GM23338 (cell line): ENCODE measurements at regions not wholly inside any gene's neighbourhood (a gene's known extent, or its start where the extent isn't known, plus 50 kb on each side); places are given as distances from the start of the nearest gene placed in this dataset.

Experiments used
- EZH2 ChIP-seq: fragments of 200-600 bp; sonication (generic); IDR thresholded peaks from one replicate; pipeline ENCODE4 v1.8.0; 2017; ENCODE audit warnings: antibody characterized with exemption, mild to moderate bottlenecking, low read depth; ENCODE audit not compliant: unreplicated experiment
- JUNB ChIP-seq: IDR thresholded peaks from one replicate; pipeline ENCODE4 v1.6.1; 2016; ENCODE audit warnings: antibody characterized with exemption; ENCODE audit not compliant: unreplicated experiment
- POLR2AphosphoS5 ChIP-seq: IDR thresholded peaks from 2 replicates; pipeline ENCODE4 v1.6.1; 2016; ENCODE audit warnings: antibody characterized with exemption, low read depth
- TF ChIP-seq, protein P1 (sequence below), 2 experiments: fragments of 200-600 bp in 1 of 2; sonication (generic) in 1 of 2; conservative IDR thresholded peaks; 2 replicates each; pipeline versions ENCODE4 v1.5.1 to v1.6.1; 2016 to 2017; ENCODE audit warnings: antibody characterized with exemption in 2 of 2, low read depth in 2 of 2, mild to moderate bottlenecking in 2 of 2, moderate library complexity in 1 of 2

DNA sequence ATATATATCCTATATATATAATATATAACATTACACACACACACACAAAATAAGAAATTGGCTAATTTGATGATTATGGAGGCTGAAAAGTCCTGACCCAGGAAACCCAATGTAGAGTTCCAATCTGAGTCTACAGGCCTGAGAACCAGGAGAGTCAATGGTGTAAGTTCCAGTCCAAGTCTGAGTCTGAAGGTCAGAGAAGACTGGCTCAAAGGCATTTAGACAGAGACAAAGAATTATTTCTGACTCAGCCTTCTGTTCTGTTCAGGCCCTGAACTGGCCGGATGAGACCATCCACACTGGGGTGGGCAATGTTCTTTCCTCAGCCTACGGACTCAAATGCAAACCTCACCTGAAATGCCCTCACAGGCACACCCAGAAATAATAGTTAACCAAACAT is 60.6 kb upstream of the STX18 start:
- TF ChIP-seq, protein P1, sequence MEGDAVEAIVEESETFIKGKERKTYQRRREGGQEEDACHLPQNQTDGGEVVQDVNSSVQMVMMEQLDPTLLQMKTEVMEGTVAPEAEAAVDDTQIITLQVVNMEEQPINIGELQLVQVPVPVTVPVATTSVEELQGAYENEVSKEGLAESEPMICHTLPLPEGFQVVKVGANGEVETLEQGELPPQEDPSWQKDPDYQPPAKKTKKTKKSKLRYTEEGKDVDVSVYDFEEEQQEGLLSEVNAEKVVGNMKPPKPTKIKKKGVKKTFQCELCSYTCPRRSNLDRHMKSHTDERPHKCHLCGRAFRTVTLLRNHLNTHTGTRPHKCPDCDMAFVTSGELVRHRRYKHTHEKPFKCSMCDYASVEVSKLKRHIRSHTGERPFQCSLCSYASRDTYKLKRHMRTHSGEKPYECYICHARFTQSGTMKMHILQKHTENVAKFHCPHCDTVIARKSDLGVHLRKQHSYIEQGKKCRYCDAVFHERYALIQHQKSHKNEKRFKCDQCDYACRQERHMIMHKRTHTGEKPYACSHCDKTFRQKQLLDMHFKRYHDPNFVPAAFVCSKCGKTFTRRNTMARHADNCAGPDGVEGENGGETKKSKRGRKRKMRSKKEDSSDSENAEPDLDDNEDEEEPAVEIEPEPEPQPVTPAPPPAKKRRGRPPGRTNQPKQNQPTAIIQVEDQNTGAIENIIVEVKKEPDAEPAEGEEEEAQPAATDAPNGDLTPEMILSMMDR (conservative IDR thresholded peaks at IDR 0.05; ENCODE audit: low read depth in 2 of 2), result no peak
- TF ChIP-seq POLR2AphosphoS5 (no peak), JUNB (no peak), EZH2 (no peak)
